ENCODE measurements at regions not wholly inside any gene's neighbourhood (a gene's known extent, or its start where the extent isn't known, plus 50 kb on each side); places are given as distances from the start of the nearest gene placed in this dataset.

DNA sequence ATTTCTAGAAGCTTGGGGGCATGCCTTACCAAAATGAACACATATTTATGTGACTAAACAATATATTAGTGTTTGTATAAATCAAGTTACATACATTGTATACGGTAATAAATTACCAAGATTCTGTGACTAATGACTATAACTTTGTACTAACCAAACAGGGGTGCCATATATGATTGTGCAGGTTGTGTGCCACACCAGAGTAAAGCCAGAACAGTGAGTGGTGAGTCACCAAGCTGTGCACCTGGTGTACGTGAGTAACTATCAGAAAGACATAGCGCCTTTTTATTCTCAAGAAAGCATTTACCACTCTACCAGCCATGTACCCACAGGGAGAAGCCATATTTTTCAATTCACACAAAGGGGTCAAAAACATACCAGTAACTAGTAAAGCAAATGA is 453.2 kb upstream of the PIK3C3 start:
- TF ChIP-seq, protein P1, sequence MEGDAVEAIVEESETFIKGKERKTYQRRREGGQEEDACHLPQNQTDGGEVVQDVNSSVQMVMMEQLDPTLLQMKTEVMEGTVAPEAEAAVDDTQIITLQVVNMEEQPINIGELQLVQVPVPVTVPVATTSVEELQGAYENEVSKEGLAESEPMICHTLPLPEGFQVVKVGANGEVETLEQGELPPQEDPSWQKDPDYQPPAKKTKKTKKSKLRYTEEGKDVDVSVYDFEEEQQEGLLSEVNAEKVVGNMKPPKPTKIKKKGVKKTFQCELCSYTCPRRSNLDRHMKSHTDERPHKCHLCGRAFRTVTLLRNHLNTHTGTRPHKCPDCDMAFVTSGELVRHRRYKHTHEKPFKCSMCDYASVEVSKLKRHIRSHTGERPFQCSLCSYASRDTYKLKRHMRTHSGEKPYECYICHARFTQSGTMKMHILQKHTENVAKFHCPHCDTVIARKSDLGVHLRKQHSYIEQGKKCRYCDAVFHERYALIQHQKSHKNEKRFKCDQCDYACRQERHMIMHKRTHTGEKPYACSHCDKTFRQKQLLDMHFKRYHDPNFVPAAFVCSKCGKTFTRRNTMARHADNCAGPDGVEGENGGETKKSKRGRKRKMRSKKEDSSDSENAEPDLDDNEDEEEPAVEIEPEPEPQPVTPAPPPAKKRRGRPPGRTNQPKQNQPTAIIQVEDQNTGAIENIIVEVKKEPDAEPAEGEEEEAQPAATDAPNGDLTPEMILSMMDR (IDR thresholded peaks at IDR 0.05; ENCODE audit: extremely low read depth in 1 of 2, insufficient read depth in 1 of 2, low read depth in 1 of 2, low read length in 2 of 2), result no peak
- TF ChIP-seq EZH2 (IDR thresholded peaks at IDR 0.05; ENCODE audit: borderline replicate concordance, low read depth, low read length, severe bottlenecking) (no peak), JUN (IDR thresholded peaks at IDR 0.05; ENCODE audit: borderline replicate concordance, insufficient read depth, insufficient read length, low read depth) (no peak), POLR2AphosphoS5 (IDR thresholded peaks at IDR 0.05; ENCODE audit: insufficient read depth, low read depth, low read length) (no peak), MYC (IDR thresholded peaks at IDR 0.05; ENCODE audit: low read depth, low read length) (no peak), POLR2A (IDR thresholded peaks at IDR 0.05; ENCODE audit: low read depth, low read length) (no peak), GATA2 (IDR thresholded peaks at IDR 0.05; ENCODE audit: insufficient read depth, insufficient read length, low read depth, low read length) (no peak), FOS (IDR thresholded peaks at IDR 0.05; ENCODE audit: borderline replicate concordance, insufficient read depth, low read length) (no peak)
- TF ChIP-seq, protein P2, sequence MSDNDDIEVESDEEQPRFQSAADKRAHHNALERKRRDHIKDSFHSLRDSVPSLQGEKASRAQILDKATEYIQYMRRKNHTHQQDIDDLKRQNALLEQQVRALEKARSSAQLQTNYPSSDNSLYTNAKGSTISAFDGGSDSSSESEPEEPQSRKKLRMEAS (IDR thresholded peaks at IDR 0.05; ENCODE audit: insufficient read depth, insufficient read length), result no peak

Data from endothelial cell of umbilical vein (primary cell).